NCI-H1092 (cell line): ENCODE measurements at regions not wholly inside any gene's neighbourhood (a gene's known extent, or its start where the extent isn't known, plus 50 kb on each side); places are given as distances from the start of the nearest gene placed in this dataset.
"Not testable (repeated sequence)": the region's sequence is repeated elsewhere in the genome, so short reads cannot be mapped to it uniquely, and the experiment has no call there.

Experiments
- DNase-seq: peaks from one replicate; lab custom pipeline; 2025; lab: John Stamatoyannopoulos, UW

GRCh38 chr17:79560527-79560926, 50.3 kb downstream of the RBFOX3 start:
- no peak for DNase-seq

- no peak for DNase-seq
Observed at GRCh38 chr17:79559111-79559887, 51.6 kb downstream of the RBFOX3 start.

- no peak for DNase-seq
Observed at GRCh38 chr17:79558091-79558900, 52.6 kb downstream of the RBFOX3 start.

GRCh38 chr17:79557276-79558090, 53.4 kb downstream of the RBFOX3 start:
- no peak for DNase-seq

GRCh38 chr17:79556271-79556670, 54.6 kb downstream of the RBFOX3 start:
- DNase-seq, result no peak

GRCh38 chr17:79555543-79555942, 55.3 kb downstream of the RBFOX3 start:
- DNase-seq, result no peak

GRCh38 chr17:79554346-79554745, 56.5 kb downstream of the RBFOX3 start:
- not testable (repeated sequence) for DNase-seq

- DNase-seq, result no peak
Observed at GRCh38 chr17:79552824-79553223, 58.0 kb downstream of the RBFOX3 start.

GRCh38 chr17:79552405-79552804, 58.4 kb downstream of the RBFOX3 start:
- no peak for DNase-seq

GRCh38 chr17:79549141-79549915, 61.5 kb downstream of the RBFOX3 start:
- DNase-seq, result no peak

GRCh38 chr17:79548116-79548515, 62.7 kb downstream of the RBFOX3 start:
- DNase-seq, result no peak

- DNase-seq, result no peak
Observed at GRCh38 chr17:79547586-79547985, 63.3 kb downstream of the RBFOX3 start.

GRCh38 chr17:79547171-79547570, 63.7 kb downstream of the RBFOX3 start:
- not testable (repeated sequence) for DNase-seq

- no peak for DNase-seq
Observed at GRCh38 chr17:79546386-79546785, 64.5 kb downstream of the RBFOX3 start.

GRCh38 chr17:79545251-79546005, 65.4 kb downstream of the RBFOX3 start:
- no peak for DNase-seq

GRCh38 chr17:79544142-79544914, 66.5 kb downstream of the RBFOX3 start:
- no peak for DNase-seq

- DNase-seq, result no peak
Observed at GRCh38 chr17:79543531-79543930, 67.3 kb downstream of the RBFOX3 start.

GRCh38 chr17:79542718-79543117, 68.1 kb downstream of the RBFOX3 start:
- no peak for DNase-seq

- DNase-seq, result no peak
Observed at GRCh38 chr17:79541056-79541850, 69.6 kb downstream of the RBFOX3 start.
